Body of pancreas (tissue), 4 donors: ENCODE measurements at regions not wholly inside any gene's neighbourhood (a gene's known extent, or its start where the extent isn't known, plus 50 kb on each side); places are given as distances from the start of the nearest gene placed in this dataset.

Experiments used
- POLR2A ChIP-seq, 3 donors: fragments of 450-650 bp; IDR thresholded peaks; one replicate each; pipeline ENCODE4 v1.6.1; 2016; ENCODE audit warnings: antibody characterized with exemption in 3 of 3, mild to moderate bottlenecking in 2 of 3
- TF ChIP-seq, protein P1 (sequence below), 7 experiments: fragments of 450-650 bp in 4 of 7; fragments of 200-600 bp in 3 of 7; sonication (generic) in 3 of 7; IDR thresholded peaks; one replicate each; pipeline ENCODE4 v1.5.1; 2016 to 2019; ENCODE audit warnings: antibody characterized with exemption in 7 of 7

DNA sequence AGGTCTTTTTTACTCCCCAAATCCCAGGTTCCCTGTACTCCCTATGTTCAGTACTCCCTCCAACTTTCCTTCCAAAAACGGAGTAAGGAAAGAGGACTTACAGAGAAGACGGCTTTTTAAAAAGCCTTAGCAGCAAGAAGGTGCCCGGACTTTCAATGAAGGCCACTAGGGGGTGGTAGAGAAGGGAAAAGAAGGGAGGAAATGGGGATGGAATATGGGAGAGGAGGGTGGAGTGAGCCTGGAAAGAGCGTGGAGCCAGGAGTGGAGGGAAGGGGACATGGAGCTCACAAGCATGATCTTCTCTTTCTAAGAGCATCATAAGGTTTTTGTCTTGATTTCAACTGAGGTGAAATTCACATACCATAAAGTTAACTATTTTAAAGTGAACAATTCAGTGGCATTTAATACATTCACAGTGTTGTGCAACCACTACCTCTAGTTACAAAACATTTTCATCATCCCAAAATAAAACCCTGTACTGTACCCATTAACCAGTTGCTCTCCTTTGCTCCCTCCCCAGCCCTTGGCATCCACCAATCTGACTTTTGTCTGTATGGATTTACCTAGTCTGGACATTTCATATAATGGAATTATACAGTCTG lies 129.9 kb downstream of the ZNF281 start:
- TF ChIP-seq, protein P1, sequence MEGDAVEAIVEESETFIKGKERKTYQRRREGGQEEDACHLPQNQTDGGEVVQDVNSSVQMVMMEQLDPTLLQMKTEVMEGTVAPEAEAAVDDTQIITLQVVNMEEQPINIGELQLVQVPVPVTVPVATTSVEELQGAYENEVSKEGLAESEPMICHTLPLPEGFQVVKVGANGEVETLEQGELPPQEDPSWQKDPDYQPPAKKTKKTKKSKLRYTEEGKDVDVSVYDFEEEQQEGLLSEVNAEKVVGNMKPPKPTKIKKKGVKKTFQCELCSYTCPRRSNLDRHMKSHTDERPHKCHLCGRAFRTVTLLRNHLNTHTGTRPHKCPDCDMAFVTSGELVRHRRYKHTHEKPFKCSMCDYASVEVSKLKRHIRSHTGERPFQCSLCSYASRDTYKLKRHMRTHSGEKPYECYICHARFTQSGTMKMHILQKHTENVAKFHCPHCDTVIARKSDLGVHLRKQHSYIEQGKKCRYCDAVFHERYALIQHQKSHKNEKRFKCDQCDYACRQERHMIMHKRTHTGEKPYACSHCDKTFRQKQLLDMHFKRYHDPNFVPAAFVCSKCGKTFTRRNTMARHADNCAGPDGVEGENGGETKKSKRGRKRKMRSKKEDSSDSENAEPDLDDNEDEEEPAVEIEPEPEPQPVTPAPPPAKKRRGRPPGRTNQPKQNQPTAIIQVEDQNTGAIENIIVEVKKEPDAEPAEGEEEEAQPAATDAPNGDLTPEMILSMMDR (IDR thresholded peaks at IDR 0.05): peak; percentile 46 to 93 (median 79)
- TF ChIP-seq POLR2A (IDR thresholded peaks at IDR 0.05): no peak
